Renal cortex interstitium (tissue), 11 donors: ENCODE measurements at regions not wholly inside any gene's neighbourhood (a gene's known extent, or its start where the extent isn't known, plus 50 kb on each side); places are given as distances from the start of the nearest gene placed in this dataset.
"Not testable (repeated sequence)": the region's sequence is repeated elsewhere in the genome, so short reads cannot be mapped to it uniquely, and the experiment has no call there.

Experiments used
- DNase-seq, 11 donors: peaks; one replicate each; pipeline ENCODE4 v3.0.0-alpha.2; 2013; ENCODE audit warnings: low read depth in 9 of 11, low spot score in 4 of 11; ENCODE audit errors: extremely low read depth in 1 of 11

GRCh38 chr1:166471359-166471758, 304.6 kb upstream of the FAM78B start:
- no peak for DNase-seq

- DNase-seq, result peak in 8 of 11 donors; percentile 9 to 20 (median 14)
Measured at GRCh38 chr1:166479052-166479631, 312.3 kb upstream of the FAM78B start.

GRCh38 chr1:166484471-166484870, 317.7 kb upstream of the FAM78B start:
- DNase-seq, result no peak

- DNase-seq, result no peak
Measured at GRCh38 chr1:166484871-166485270, 318.1 kb upstream of the FAM78B start.

GRCh38 chr1:166485620-166486019, 318.8 kb upstream of the FAM78B start:
- no peak for DNase-seq

GRCh38 chr1:166488327-166488726, 321.5 kb upstream of the FAM78B start:
- no peak for DNase-seq

- no peak for DNase-seq
Measured at GRCh38 chr1:166489356-166489669, 322.5 kb upstream of the FAM78B start.

GRCh38 chr1:166489670-166490436, 323.1 kb upstream of the FAM78B start:
- DNase-seq, result no peak

GRCh38 chr1:166490437-166490991, 323.7 kb upstream of the FAM78B start:
- no peak for DNase-seq

- not testable (repeated sequence) for DNase-seq
Measured at GRCh38 chr1:166493765-166494164, 327.0 kb upstream of the FAM78B start.

- DNase-seq, result no peak
Measured at GRCh38 chr1:166507347-166507746, 331.9 kb upstream of the POGK start.

- no peak for DNase-seq
Measured at GRCh38 chr1:166511761-166512160, 327.5 kb upstream of the POGK start.

GRCh38 chr1:166514067-166514466, 325.2 kb upstream of the POGK start:
- no peak for DNase-seq

- no peak for DNase-seq
Measured at GRCh38 chr1:166527752-166528151, 311.5 kb upstream of the POGK start.

GRCh38 chr1:166538646-166539045, 300.6 kb upstream of the POGK start:
- DNase-seq, result no peak

GRCh38 chr1:166544036-166544435, 295.2 kb upstream of the POGK start:
- DNase-seq, result no peak

- no peak for DNase-seq
Measured at GRCh38 chr1:166544561-166544960, 294.7 kb upstream of the POGK start.

- DNase-seq, result no peak
Measured at GRCh38 chr1:166552706-166553105, 286.6 kb upstream of the POGK start.

GRCh38 chr1:166570954-166571353, 268.3 kb upstream of the POGK start:
- no peak for DNase-seq

GRCh38 chr1:166573199-166573598, 266.1 kb upstream of the POGK start:
- no peak for DNase-seq
